Duodenal mucosa (tissue), 2 donors: ENCODE measurements at regions not wholly inside any gene's neighbourhood (a gene's known extent, or its start where the extent isn't known, plus 50 kb on each side); places are given as distances from the start of the nearest gene placed in this dataset.

Source experiments
- H3K27ac ChIP-seq: one replicate; pipeline ENCODE4 v1.7.0; 2013; ENCODE audit warnings: low read depth, low read length
- H3K27me3 ChIP-seq, 2 donors: one replicate each; pipeline ENCODE4 v1.7.0; 2013; ENCODE audit warnings: low read length in 2 of 2, control low read depth in 1 of 2; ENCODE audit not compliant: insufficient read depth in 2 of 2, control insufficient read depth in 1 of 2
- H3K36me3 ChIP-seq, 2 donors: one replicate each; pipeline ENCODE4 v1.7.0; 2013; ENCODE audit warnings: low read length in 2 of 2, control low read depth in 1 of 2; ENCODE audit not compliant: insufficient read depth in 2 of 2, control insufficient read depth in 1 of 2
- H3K4me1 ChIP-seq, 2 donors: one replicate each; pipeline ENCODE4 v1.7.0; 2013; ENCODE audit warnings: low read length in 2 of 2, control low read depth in 1 of 2; ENCODE audit not compliant: insufficient read depth in 2 of 2, control insufficient read depth in 1 of 2
- H3K4me3 ChIP-seq, 2 donors: one replicate each; pipeline ENCODE4 v1.7.0; 2013; ENCODE audit warnings: low read length in 2 of 2, low read depth in 1 of 2
- H3K9ac ChIP-seq, 2 donors: one replicate each; pipeline ENCODE4 v1.7.0; 2013; ENCODE audit warnings: low read length in 2 of 2, low read depth in 1 of 2
- H3K9me3 ChIP-seq, 2 donors: one replicate each; pipeline ENCODE4 v1.7.0; 2013; ENCODE audit warnings: low read length in 2 of 2, control low read depth in 1 of 2; ENCODE audit not compliant: control insufficient read depth in 1 of 2

- Histone ChIP-seq H3K9me3 (no peaks in the 10 kb centered on the region), H3K27me3 (no peaks in the 10 kb centered on the region), H3K9ac (no peak overlapping the region), H3K4me1 (peaks cover 0 to 10% of the 10 kb centered on the region in 2 donors), H3K36me3 (no peaks in the 10 kb centered on the region), H3K4me3 (no peak overlapping the region), H3K27ac (no peak overlapping the region)
Observed at GRCh38 chr5:125315306-125315705, 568.9 kb upstream of the ZNF608 start.

DNA sequence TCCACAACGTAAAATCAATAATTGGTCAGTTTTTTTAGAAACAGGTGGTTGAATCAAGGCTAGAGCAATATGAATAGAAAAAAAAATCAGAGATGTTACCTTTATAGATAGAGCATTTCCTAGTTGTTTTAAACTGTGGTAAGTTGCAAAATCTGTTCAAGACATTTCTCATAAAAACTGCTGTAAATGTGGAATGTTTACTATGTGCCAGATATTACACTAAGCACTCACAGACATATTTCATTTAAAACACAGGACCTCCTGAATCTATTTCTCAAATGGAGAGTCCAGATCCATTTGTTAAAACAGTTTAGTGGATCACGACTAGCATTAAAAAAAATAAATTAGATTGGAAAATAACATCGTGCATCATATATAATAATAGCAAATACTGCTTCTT lies 570.0 kb upstream of the ZNF608 start:
- no peaks in the 10 kb centered on the region for H3K36me3 ChIP-seq
- no peak overlapping the region for H3K27ac ChIP-seq
- H3K4me1 ChIP-seq, result peaks cover 0 to 10% of the 10 kb centered on the region in 2 donors
- H3K27me3 ChIP-seq, result no peaks in the 10 kb centered on the region
- no peaks in the 10 kb centered on the region for H3K9me3 ChIP-seq
- no peak overlapping the region for H3K9ac ChIP-seq
- H3K4me3 ChIP-seq, result no peak overlapping the region

GRCh38 chr5:125316915-125317535 lies 570.6 kb upstream of the ZNF608 start:
- H3K9me3 ChIP-seq, result no peaks in the 10 kb centered on the region
- H3K9ac ChIP-seq, result no peak overlapping the region
- peaks cover 0 to 10% of the 10 kb centered on the region in 2 donors for H3K4me1 ChIP-seq
- H3K27ac ChIP-seq, result no peak overlapping the region
- peak overlapping the region in 1 of 2 donors; percentile 15 for H3K4me3 ChIP-seq
- no peaks in the 10 kb centered on the region for H3K36me3 ChIP-seq
- H3K27me3 ChIP-seq, result no peaks in the 10 kb centered on the region

- Histone ChIP-seq H3K9ac (no peak overlapping the region), H3K27me3 (no peaks in the 10 kb centered on the region), H3K4me3 (peak overlapping the region in 1 of 2 donors; percentile 15), H3K4me1 (peaks cover 0 to 10% of the 10 kb centered on the region in 2 donors), H3K9me3 (no peaks in the 10 kb centered on the region), H3K27ac (no peak overlapping the region), H3K36me3 (no peaks in the 10 kb centered on the region)
Observed at GRCh38 chr5:125317536-125317995, 571.1 kb upstream of the ZNF608 start.

DNA sequence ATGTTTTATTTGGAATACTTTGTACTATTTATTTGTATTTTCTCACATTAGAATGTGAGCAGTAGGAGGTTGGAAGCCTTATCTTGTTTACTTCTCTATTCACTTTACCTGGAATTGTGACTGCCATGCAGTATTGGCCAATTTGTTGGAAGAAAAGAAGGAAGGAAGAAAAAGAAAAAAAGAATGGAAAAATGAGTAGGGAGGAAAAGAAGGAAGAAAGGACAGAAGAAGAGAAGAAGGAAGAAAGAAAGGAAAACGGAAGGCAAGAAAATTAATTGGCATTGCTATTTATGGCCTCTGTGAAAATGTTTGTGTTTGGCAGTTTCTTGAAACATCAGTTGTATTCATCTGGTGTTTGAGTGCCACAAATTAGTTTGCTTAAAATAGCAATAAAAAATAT lies 575.2 kb upstream of the ZNF608 start:
- H3K9ac ChIP-seq, result no peak overlapping the region
- no peaks in the 10 kb centered on the region for H3K36me3 ChIP-seq
- H3K9me3 ChIP-seq, result no peaks in the 10 kb centered on the region
- H3K27me3 ChIP-seq, result no peaks in the 10 kb centered on the region
- H3K27ac ChIP-seq, result no peak overlapping the region
- no peak overlapping the region for H3K4me3 ChIP-seq
- peaks cover 0 to 9% of the 10 kb centered on the region in 2 donors for H3K4me1 ChIP-seq

- peaks cover 0 to 4% of the 10 kb centered on the region in 2 donors for H3K4me1 ChIP-seq
- H3K27me3 ChIP-seq, result no peaks in the 10 kb centered on the region
- no peaks in the 10 kb centered on the region for H3K36me3 ChIP-seq
- H3K9me3 ChIP-seq, result no peaks in the 10 kb centered on the region
- H3K9ac ChIP-seq, result no peak overlapping the region
- H3K27ac ChIP-seq, result no peak overlapping the region
- H3K4me3 ChIP-seq, result no peak overlapping the region
Observed at GRCh38 chr5:125323613-125324012, 577.2 kb upstream of the ZNF608 start.

GRCh38 chr5:125325488-125326149 lies 579.2 kb upstream of the ZNF608 start:
- no peak overlapping the region for H3K9ac ChIP-seq
- H3K4me3 ChIP-seq, result no peak overlapping the region
- no peaks in the 10 kb centered on the region for H3K36me3 ChIP-seq
- H3K27ac ChIP-seq, result no peak overlapping the region
- peaks cover 0 to 4% of the 10 kb centered on the region in 2 donors for H3K4me1 ChIP-seq
- no peaks in the 10 kb centered on the region for H3K27me3 ChIP-seq
- no peaks in the 10 kb centered on the region for H3K9me3 ChIP-seq

DNA sequence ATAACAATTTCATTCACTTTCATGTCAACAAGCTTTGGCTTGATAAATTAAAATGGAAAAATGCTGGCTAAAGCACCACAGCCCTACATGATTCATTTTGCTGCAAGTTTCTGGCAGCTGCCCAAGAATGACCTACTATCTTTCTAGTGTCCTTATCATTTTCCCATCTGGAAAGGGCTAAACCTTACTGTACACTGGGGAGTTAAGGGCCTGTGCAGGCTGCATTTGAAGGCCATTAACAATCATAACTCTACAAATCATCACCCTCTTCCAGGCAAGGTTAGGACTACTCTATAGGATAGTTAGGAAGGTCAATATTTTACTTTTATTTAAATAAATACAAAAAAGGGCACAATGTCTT lies 579.7 kb upstream of the ZNF608 start:
- Histone ChIP-seq H3K27me3 (no peaks in the 10 kb centered on the region), H3K36me3 (no peaks in the 10 kb centered on the region), H3K4me1 (peaks cover 0 to 4% of the 10 kb centered on the region in 2 donors), H3K27ac (no peak overlapping the region), H3K4me3 (no peak overlapping the region), H3K9me3 (no peaks in the 10 kb centered on the region), H3K9ac (no peak overlapping the region)

DNA sequence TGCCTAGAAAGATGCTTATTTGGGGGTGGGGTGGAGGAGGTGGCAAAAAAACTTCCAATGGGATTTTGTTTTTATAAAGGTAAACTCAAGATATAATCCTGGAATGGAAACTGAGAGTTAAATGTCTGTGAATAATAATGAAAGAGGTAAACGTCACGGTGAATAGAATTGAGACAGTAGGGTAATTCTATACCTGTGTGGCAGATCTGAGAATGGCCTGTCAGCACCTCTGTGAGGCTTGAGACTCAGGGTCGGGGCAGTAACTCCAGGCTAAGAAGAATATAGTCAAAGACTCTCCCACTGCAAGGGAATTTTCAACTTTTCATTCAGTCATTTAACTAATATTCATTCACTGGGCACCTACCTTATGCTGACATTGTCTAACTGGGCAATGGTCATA lies 581.2 kb upstream of the ZNF608 start:
- Histone ChIP-seq H3K9ac (no peak overlapping the region), H3K4me3 (no peak overlapping the region), H3K27me3 (no peaks in the 10 kb centered on the region), H3K4me1 (peaks cover 0 to 4% of the 10 kb centered on the region in 2 donors), H3K27ac (no peak overlapping the region), H3K36me3 (no peaks in the 10 kb centered on the region), H3K9me3 (no peaks in the 10 kb centered on the region)

- Histone ChIP-seq H3K9me3 (no peaks in the 10 kb centered on the region), H3K27me3 (no peaks in the 10 kb centered on the region), H3K36me3 (no peaks in the 10 kb centered on the region), H3K9ac (no peak overlapping the region), H3K27ac (no peak overlapping the region), H3K4me1 (no peaks in the 10 kb centered on the region), H3K4me3 (no peak overlapping the region)
Observed at GRCh38 chr5:125331987-125332598, 585.7 kb upstream of the ZNF608 start.
